ENCODE measurements at regions not wholly inside any gene's neighbourhood (a gene's known extent, or its start where the extent isn't known, plus 50 kb on each side); places are given as distances from the start of the nearest gene placed in this dataset.

DNA sequence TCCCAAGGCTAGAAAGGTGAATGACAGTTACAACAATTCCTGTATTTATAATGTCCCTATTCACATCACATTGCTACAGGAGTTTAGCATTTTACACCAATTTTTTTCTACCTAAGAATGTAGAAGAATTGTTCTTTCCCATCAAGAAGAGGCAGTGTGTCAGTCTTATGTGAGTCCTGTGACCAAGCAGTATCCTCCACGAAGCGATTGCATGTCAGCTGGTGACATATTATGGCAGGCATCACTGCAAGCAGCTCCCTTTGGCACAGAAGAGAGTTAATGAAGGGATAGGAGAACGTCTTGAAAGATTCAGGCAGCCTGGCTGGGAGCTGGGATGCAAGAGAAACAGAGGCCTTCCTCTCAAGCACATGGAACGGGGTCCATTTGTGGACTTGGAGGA, 199.8 kb downstream of the SMC2 start:
- WGBS (ENCODE audit: extremely low coverage, insufficient read length, low lambda C conversion rate), result no CpG with 5 or more reads among the region's 4 CpGs
- Histone ChIP-seq H3K9me3 (ENCODE audit: control insufficient read depth, low read depth, low read length) (no peaks in the 10 kb centered on the region), H3K56ac (ENCODE audit: insufficient read length, low read depth, low read length) (no peak overlapping the region), H2AFZ (ENCODE audit: low read length) (no peak overlapping the region), H3K23me2 (ENCODE audit: insufficient read length, low read depth, low read length, poor library complexity, severe bottlenecking) (no peaks in the 10 kb centered on the region), H2BK5ac (ENCODE audit: insufficient read length, low read length) (no peak overlapping the region), H3K4me1 (ENCODE audit: insufficient read depth, low read length) (no peaks in the 10 kb centered on the region), H4K8ac (replicated peaks; ENCODE audit: insufficient read length, low read depth, low read length) (no peak overlapping the region), H2BK12ac (ENCODE audit: insufficient read length, low read depth, low read length) (no peak overlapping the region), H3K79me2 (ENCODE audit: insufficient read depth, low read length) (no peaks in the 10 kb centered on the region), H4K91ac (ENCODE audit: insufficient read length, low read depth, low read length) (no peak overlapping the region), H3T11ph (ENCODE audit: low read length) (no peak overlapping the region), H3K18ac (ENCODE audit: insufficient read length, low read depth, low read length) (no peak overlapping the region), H4K20me1 (ENCODE audit: control insufficient read depth, insufficient read depth, insufficient read length) (no peaks in the 10 kb centered on the region), H3K27ac (ENCODE audit: insufficient read length, low read depth, low read length) (no peak overlapping the region), H2BK120ac (ENCODE audit: low read depth, low read length, poor library complexity, severe bottlenecking) (no peak overlapping the region), H3K9ac (ENCODE audit: extremely low read depth, insufficient read length, low read length) (no peak overlapping the region), H3K79me1 (ENCODE audit: insufficient read depth, low read depth, low read length, poor library complexity, severe bottlenecking) (no peaks in the 10 kb centered on the region), H3K23ac (ENCODE audit: insufficient read length, low read depth, low read length) (no peak overlapping the region), H3K27me3 (ENCODE audit: insufficient read depth, low read length) (no peaks in the 10 kb centered on the region), H3K4ac (ENCODE audit: low read depth, low read length) (no peak overlapping the region), H2BK20ac (ENCODE audit: low read depth, low read length, poor library complexity, severe bottlenecking) (no peak overlapping the region), H2BK15ac (ENCODE audit: low read depth, low read length) (no peak overlapping the region), H4K5ac (ENCODE audit: insufficient read length, low read depth, low read length) (no peak overlapping the region), H3K4me2 (ENCODE audit: insufficient read depth, insufficient read length, low read length) (no peak overlapping the region), H3K14ac (ENCODE audit: insufficient read depth, low read length) (no peak overlapping the region), H2AK5ac (ENCODE audit: insufficient read length, low read length) (no peak overlapping the region)
- no peaks in the 10 kb centered on the region for H3K27me3 Mint-ChIP-seq (ENCODE audit: low read depth)
- H3K4me3 Mint-ChIP-seq, result no peak overlapping the region
- H3K36me3 Mint-ChIP-seq (ENCODE audit: insufficient read depth in 1 of 3, low read depth in 3 of 3), result no peaks in the 10 kb centered on the region
- DNase-seq, result no peak
- TF ChIP-seq, protein P1, sequence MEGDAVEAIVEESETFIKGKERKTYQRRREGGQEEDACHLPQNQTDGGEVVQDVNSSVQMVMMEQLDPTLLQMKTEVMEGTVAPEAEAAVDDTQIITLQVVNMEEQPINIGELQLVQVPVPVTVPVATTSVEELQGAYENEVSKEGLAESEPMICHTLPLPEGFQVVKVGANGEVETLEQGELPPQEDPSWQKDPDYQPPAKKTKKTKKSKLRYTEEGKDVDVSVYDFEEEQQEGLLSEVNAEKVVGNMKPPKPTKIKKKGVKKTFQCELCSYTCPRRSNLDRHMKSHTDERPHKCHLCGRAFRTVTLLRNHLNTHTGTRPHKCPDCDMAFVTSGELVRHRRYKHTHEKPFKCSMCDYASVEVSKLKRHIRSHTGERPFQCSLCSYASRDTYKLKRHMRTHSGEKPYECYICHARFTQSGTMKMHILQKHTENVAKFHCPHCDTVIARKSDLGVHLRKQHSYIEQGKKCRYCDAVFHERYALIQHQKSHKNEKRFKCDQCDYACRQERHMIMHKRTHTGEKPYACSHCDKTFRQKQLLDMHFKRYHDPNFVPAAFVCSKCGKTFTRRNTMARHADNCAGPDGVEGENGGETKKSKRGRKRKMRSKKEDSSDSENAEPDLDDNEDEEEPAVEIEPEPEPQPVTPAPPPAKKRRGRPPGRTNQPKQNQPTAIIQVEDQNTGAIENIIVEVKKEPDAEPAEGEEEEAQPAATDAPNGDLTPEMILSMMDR (conservative IDR thresholded peaks at IDR 0.05), result no peak
- no peaks in the 10 kb centered on the region for H3K9me3 Mint-ChIP-seq
- no peak overlapping the region for H3K27ac Mint-ChIP-seq
- H3K4me1 Mint-ChIP-seq, result no peaks in the 10 kb centered on the region; a peak in 1 of 4 replicates

All from H9 (cell line).